ENCODE measurements at regions not wholly inside any gene's neighbourhood (a gene's known extent, or its start where the extent isn't known, plus 50 kb on each side); places are given as distances from the start of the nearest gene placed in this dataset.

- no TSS peak for BruUV-seq (replicated peaks)
- Histone ChIP-seq H3K4me1 (ENCODE audit: insufficient read depth, low read length, poor library complexity, severe bottlenecking) (peaks cover 16% of the 10 kb centered on the region), H3K27ac (ENCODE audit: low read depth, low read length, poor library complexity, severe bottlenecking) (no peak overlapping the region), H3K9me3 (ENCODE audit: low read depth, low read length, poor library complexity, severe bottlenecking) (no peaks in the 10 kb centered on the region), H3K36me3 (ENCODE audit: insufficient read depth, low read length, poor library complexity, severe bottlenecking) (no peaks in the 10 kb centered on the region), H3K27me3 (replicated peaks; ENCODE audit: insufficient read depth, low read depth, low read length, poor library complexity) (no peaks in the 10 kb centered on the region), H3K4me3 (ENCODE audit: low read depth, low read length, poor library complexity, severe bottlenecking) (no peak overlapping the region)
- TF ChIP-seq CTCF (conservative IDR thresholded peaks at IDR 0.05; ENCODE audit: low read depth, low read length) (no peak), EZH2 (IDR thresholded peaks at IDR 0.05; ENCODE audit: borderline replicate concordance, low read depth, low read length, poor library complexity, severe bottlenecking) (no peak)
- no peak for DNase-seq (ENCODE audit: low spot score)
- CTCF ChIA-PET: no interaction called here
- intact Hi-C loops (cut with micrococcal nuclease; ENCODE audit: unreplicated experiment): no loop called here
- POLR2A ChIA-PET (ENCODE audit: low non-redundant PET): no interaction called here
Measured at GRCh38 chr2:160562730-160563129, 69.1 kb upstream of the RBMS1 start.

- no peak overlapping the region for H3K27ac ChIP-seq (ENCODE audit: low read depth, low read length, poor library complexity, severe bottlenecking)
- TF ChIP-seq CTCF (conservative IDR thresholded peaks at IDR 0.05; ENCODE audit: low read depth, low read length) (no peak), EZH2 (IDR thresholded peaks at IDR 0.05; ENCODE audit: borderline replicate concordance, low read depth, low read length, poor library complexity, severe bottlenecking) (no peak)
- no peaks in the 10 kb centered on the region for H3K9me3 ChIP-seq (ENCODE audit: low read depth, low read length, poor library complexity, severe bottlenecking)
- no peak overlapping the region for H3K4me3 ChIP-seq (ENCODE audit: low read depth, low read length, poor library complexity, severe bottlenecking)
- DNase-seq (ENCODE audit: low spot score): peak; percentile 71
- intact Hi-C loops (cut with micrococcal nuclease; ENCODE audit: unreplicated experiment): no loop called here
- CTCF ChIA-PET: no interaction called here
- no peaks in the 10 kb centered on the region for H3K27me3 ChIP-seq (replicated peaks; ENCODE audit: insufficient read depth, low read depth, low read length, poor library complexity)
- H3K4me1 ChIP-seq (ENCODE audit: insufficient read depth, low read length, poor library complexity, severe bottlenecking): peaks cover 16% of the 10 kb centered on the region
- BruUV-seq (replicated peaks): no TSS peak
- POLR2A ChIA-PET (ENCODE audit: low non-redundant PET): no interaction called here
- H3K36me3 ChIP-seq (ENCODE audit: insufficient read depth, low read length, poor library complexity, severe bottlenecking): no peaks in the 10 kb centered on the region
Measured at GRCh38 chr2:160564591-160564990, 71.0 kb upstream of the RBMS1 start.

GRCh38 chr2:160565099-160565845 is 71.7 kb upstream of the RBMS1 start:
- Histone ChIP-seq H3K27ac (ENCODE audit: low read depth, low read length, poor library complexity, severe bottlenecking) (no peak overlapping the region), H3K36me3 (ENCODE audit: insufficient read depth, low read length, poor library complexity, severe bottlenecking) (no peaks in the 10 kb centered on the region), H3K27me3 (replicated peaks; ENCODE audit: insufficient read depth, low read depth, low read length, poor library complexity) (no peaks in the 10 kb centered on the region), H3K4me3 (ENCODE audit: low read depth, low read length, poor library complexity, severe bottlenecking) (no peak overlapping the region), H3K4me1 (ENCODE audit: insufficient read depth, low read length, poor library complexity, severe bottlenecking) (peaks cover 16% of the 10 kb centered on the region), H3K9me3 (ENCODE audit: low read depth, low read length, poor library complexity, severe bottlenecking) (no peaks in the 10 kb centered on the region)
- TF ChIP-seq CTCF (conservative IDR thresholded peaks at IDR 0.05; ENCODE audit: low read depth, low read length) (no peak), EZH2 (IDR thresholded peaks at IDR 0.05; ENCODE audit: borderline replicate concordance, low read depth, low read length, poor library complexity, severe bottlenecking) (no peak)
- POLR2A ChIA-PET (ENCODE audit: low non-redundant PET): no interaction called here
- CTCF ChIA-PET: no interaction called here
- intact Hi-C loops (cut with micrococcal nuclease; ENCODE audit: unreplicated experiment): no loop called here
- no peak for DNase-seq (ENCODE audit: low spot score)
- no TSS peak for BruUV-seq (replicated peaks)
